ENCODE measurements at regions not wholly inside any gene's neighbourhood (a gene's known extent, or its start where the extent isn't known, plus 50 kb on each side); places are given as distances from the start of the nearest gene placed in this dataset.

GRCh38 chr2:167769020-167769419, 478.4 kb downstream of the STK39 start:
- POLR2A ChIA-PET: no interaction called here
- H3K4me1 Mint-ChIP-seq: no peaks in the 10 kb centered on the region
- no peaks in the 10 kb centered on the region for H3K9me3 Mint-ChIP-seq
- H3K4me3 Mint-ChIP-seq: no peak overlapping the region
- H3K36me3 Mint-ChIP-seq: no peaks in the 10 kb centered on the region
- peaks cover 5% of the 10 kb centered on the region for H3K27me3 Mint-ChIP-seq
- ATAC-seq (ENCODE audit: low read depth): no peak
- no peak for DNase-seq
- no peak overlapping the region for H3K27ac Mint-ChIP-seq

- POLR2A ChIA-PET: no interaction called here
- Mint-ChIP-seq H3K27me3 (peaks cover 5% of the 10 kb centered on the region), H3K27ac (no peak overlapping the region), H3K4me3 (no peak overlapping the region), H3K9me3 (no peaks in the 10 kb centered on the region), H3K36me3 (no peaks in the 10 kb centered on the region), H3K4me1 (no peaks in the 10 kb centered on the region)
- no peak for DNase-seq
- no peak for ATAC-seq (ENCODE audit: low read depth)
Measured at GRCh38 chr2:167767830-167768229, 479.6 kb downstream of the STK39 start.

- no peak overlapping the region for H3K27ac Mint-ChIP-seq
Measured at GRCh38 chr2:167764772-167765341, 482.5 kb downstream of the STK39 start.

GRCh38 chr2:167761465-167762136, 485.8 kb downstream of the STK39 start:
- no peaks in the 10 kb centered on the region for H3K4me1 Mint-ChIP-seq
- H3K27ac Mint-ChIP-seq: no peak overlapping the region
- no peaks in the 10 kb centered on the region for H3K36me3 Mint-ChIP-seq
- POLR2A ChIA-PET: no interaction called here
- H3K4me3 Mint-ChIP-seq: no peak overlapping the region
- H3K27me3 Mint-ChIP-seq: no peaks in the 10 kb centered on the region
- no peak for DNase-seq
- no peaks in the 10 kb centered on the region for H3K9me3 Mint-ChIP-seq
- ATAC-seq (ENCODE audit: low read depth): no peak

More at GRCh38 chr2:167764772-167765341, 482.5 kb downstream of the STK39 start:
- no peak for DNase-seq
- H3K9me3 Mint-ChIP-seq: no peaks in the 10 kb centered on the region
- no peaks in the 10 kb centered on the region for H3K4me1 Mint-ChIP-seq
- H3K27me3 Mint-ChIP-seq: peaks cover 3% of the 10 kb centered on the region
- ATAC-seq (ENCODE audit: low read depth): no peak
- H3K4me3 Mint-ChIP-seq: no peak overlapping the region
- POLR2A ChIA-PET: no interaction called here
- no peaks in the 10 kb centered on the region for H3K36me3 Mint-ChIP-seq

GRCh38 chr2:167759531-167759930, 487.9 kb downstream of the STK39 start:
- POLR2A ChIA-PET: no interaction called here
- ATAC-seq (ENCODE audit: low read depth) (no peak), DNase-seq (no peak)
- Mint-ChIP-seq H3K27me3 (no peaks in the 10 kb centered on the region), H3K9me3 (no peaks in the 10 kb centered on the region), H3K27ac (no peak overlapping the region), H3K4me3 (no peak overlapping the region), H3K36me3 (no peaks in the 10 kb centered on the region), H3K4me1 (no peaks in the 10 kb centered on the region)

GRCh38 chr2:167758292-167758691, 489.1 kb downstream of the STK39 start:
- ATAC-seq (ENCODE audit: low read depth) (no peak), DNase-seq (no peak)
- H3K4me3 Mint-ChIP-seq: no peak overlapping the region
- H3K27me3 Mint-ChIP-seq: no peaks in the 10 kb centered on the region
- H3K4me1 Mint-ChIP-seq: no peaks in the 10 kb centered on the region
- H3K27ac Mint-ChIP-seq: no peak overlapping the region
- H3K9me3 Mint-ChIP-seq: no peaks in the 10 kb centered on the region
- POLR2A ChIA-PET: no interaction called here
- H3K36me3 Mint-ChIP-seq: no peaks in the 10 kb centered on the region

GRCh38 chr2:167756446-167756845, 490.9 kb downstream of the STK39 start:
- no peak for ATAC-seq (ENCODE audit: low read depth)

GRCh38 chr2:167753142-167753541, 494.3 kb downstream of the STK39 start:
- ATAC-seq (ENCODE audit: low read depth) (no peak), DNase-seq (no peak)
- Mint-ChIP-seq H3K27me3 (no peaks in the 10 kb centered on the region), H3K27ac (no peak overlapping the region), H3K4me1 (no peaks in the 10 kb centered on the region), H3K4me3 (no peak overlapping the region), H3K9me3 (no peaks in the 10 kb centered on the region), H3K36me3 (no peaks in the 10 kb centered on the region)
- POLR2A ChIA-PET: no interaction called here

More at GRCh38 chr2:167756446-167756845, 490.9 kb downstream of the STK39 start:
- no peak overlapping the region for H3K27ac Mint-ChIP-seq
- POLR2A ChIA-PET: no interaction called here
- H3K4me3 Mint-ChIP-seq: no peak overlapping the region
- H3K4me1 Mint-ChIP-seq: no peaks in the 10 kb centered on the region
- H3K27me3 Mint-ChIP-seq: no peaks in the 10 kb centered on the region
- H3K36me3 Mint-ChIP-seq: no peaks in the 10 kb centered on the region
- no peak for DNase-seq
- no peaks in the 10 kb centered on the region for H3K9me3 Mint-ChIP-seq

GRCh38 chr2:167752734-167753133, 494.7 kb downstream of the STK39 start:
- DNase-seq: no peak
- Mint-ChIP-seq H3K4me3 (no peak overlapping the region), H3K9me3 (no peaks in the 10 kb centered on the region), H3K27ac (no peak overlapping the region), H3K27me3 (no peaks in the 10 kb centered on the region), H3K4me1 (no peaks in the 10 kb centered on the region), H3K36me3 (no peaks in the 10 kb centered on the region)
- POLR2A ChIA-PET: no interaction called here
- ATAC-seq (ENCODE audit: low read depth): no peak

- Mint-ChIP-seq H3K4me3 (no peak overlapping the region), H3K27ac (no peak overlapping the region), H3K4me1 (no peaks in the 10 kb centered on the region), H3K27me3 (peaks cover 2% of the 10 kb centered on the region), H3K36me3 (no peaks in the 10 kb centered on the region), H3K9me3 (no peaks in the 10 kb centered on the region)
- ATAC-seq (ENCODE audit: low read depth) (no peak), DNase-seq (no peak)
- POLR2A ChIA-PET: no interaction called here
Measured at GRCh38 chr2:167750675-167751074, 496.7 kb downstream of the STK39 start.

- Mint-ChIP-seq H3K27ac (no peak overlapping the region), H3K4me1 (no peaks in the 10 kb centered on the region), H3K36me3 (no peaks in the 10 kb centered on the region), H3K4me3 (no peak overlapping the region), H3K27me3 (peaks cover 2% of the 10 kb centered on the region), H3K9me3 (no peaks in the 10 kb centered on the region)
- DNase-seq: no peak
- ATAC-seq (ENCODE audit: low read depth): no peak
- POLR2A ChIA-PET: no interaction called here
Measured at GRCh38 chr2:167749660-167750059, 497.7 kb downstream of the STK39 start.

- H3K9me3 Mint-ChIP-seq: no peaks in the 10 kb centered on the region
- DNase-seq: no peak
- H3K4me1 Mint-ChIP-seq: no peaks in the 10 kb centered on the region
- POLR2A ChIA-PET: no interaction called here
- H3K4me3 Mint-ChIP-seq: no peak overlapping the region
- peaks cover 2% of the 10 kb centered on the region for H3K27me3 Mint-ChIP-seq
- H3K36me3 Mint-ChIP-seq: no peaks in the 10 kb centered on the region
- H3K27ac Mint-ChIP-seq: no peak overlapping the region
- ATAC-seq (ENCODE audit: low read depth): no peak
Measured at GRCh38 chr2:167749016-167749415, 498.4 kb downstream of the STK39 start.

GRCh38 chr2:167748536-167748935, 498.9 kb downstream of the STK39 start:
- no peak overlapping the region for H3K27ac Mint-ChIP-seq
- no peak overlapping the region for H3K4me3 Mint-ChIP-seq
- H3K4me1 Mint-ChIP-seq: no peaks in the 10 kb centered on the region
- POLR2A ChIA-PET: no interaction called here
- DNase-seq (no peak), ATAC-seq (ENCODE audit: low read depth) (no peak)
- no peaks in the 10 kb centered on the region for H3K9me3 Mint-ChIP-seq
- no peaks in the 10 kb centered on the region for H3K36me3 Mint-ChIP-seq
- H3K27me3 Mint-ChIP-seq: peaks cover 2% of the 10 kb centered on the region

- DNase-seq (no peak), ATAC-seq (ENCODE audit: low read depth) (no peak)
- H3K4me1 Mint-ChIP-seq: no peaks in the 10 kb centered on the region
- POLR2A ChIA-PET: no interaction called here
- H3K27me3 Mint-ChIP-seq: peaks cover 2% of the 10 kb centered on the region
- H3K4me3 Mint-ChIP-seq: no peak overlapping the region
- no peaks in the 10 kb centered on the region for H3K36me3 Mint-ChIP-seq
- H3K27ac Mint-ChIP-seq: no peak overlapping the region
- no peaks in the 10 kb centered on the region for H3K9me3 Mint-ChIP-seq
Measured at GRCh38 chr2:167745667-167746066, 501.7 kb downstream of the STK39 start.
